AG08395 (cell line): ENCODE measurements at regions not wholly inside any gene's neighbourhood (a gene's known extent, or its start where the extent isn't known, plus 50 kb on each side); places are given as distances from the start of the nearest gene placed in this dataset.
"Not testable (repeated sequence)": the region's sequence is repeated elsewhere in the genome, so short reads cannot be mapped to it uniquely, and the experiment has no call there.

Source experiments
- DNase-seq: peaks from one replicate; pipeline ENCODE4 v3.0.0; 2012; ENCODE audit warnings: mixed read lengths, low spot score

DNA sequence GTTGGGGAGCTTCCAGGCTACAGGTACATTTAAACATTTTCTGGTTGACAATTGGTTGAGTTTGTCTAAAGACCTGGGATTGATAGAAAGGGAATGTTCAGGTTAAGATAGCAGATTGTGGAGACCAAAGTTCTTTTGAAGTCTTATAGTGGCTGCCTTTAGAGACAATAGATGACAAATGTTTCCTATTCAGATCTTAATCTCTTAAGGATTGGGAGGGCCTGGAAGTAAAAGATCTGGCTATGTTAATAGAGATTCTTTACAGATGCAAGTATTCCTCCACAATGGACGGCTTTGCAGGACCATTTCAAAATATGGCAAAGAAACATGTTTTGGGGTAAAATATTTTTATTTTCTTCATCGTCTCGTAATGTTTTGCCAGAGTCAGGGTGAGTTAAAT is 128.7 kb upstream of the TSC22D1 start:
- DNase-seq = not testable (repeated sequence)

- DNase-seq = peak; percentile 64
Observed at GRCh38 chr13:44703371-44703770, 127.2 kb upstream of the TSC22D1 start.

DNA sequence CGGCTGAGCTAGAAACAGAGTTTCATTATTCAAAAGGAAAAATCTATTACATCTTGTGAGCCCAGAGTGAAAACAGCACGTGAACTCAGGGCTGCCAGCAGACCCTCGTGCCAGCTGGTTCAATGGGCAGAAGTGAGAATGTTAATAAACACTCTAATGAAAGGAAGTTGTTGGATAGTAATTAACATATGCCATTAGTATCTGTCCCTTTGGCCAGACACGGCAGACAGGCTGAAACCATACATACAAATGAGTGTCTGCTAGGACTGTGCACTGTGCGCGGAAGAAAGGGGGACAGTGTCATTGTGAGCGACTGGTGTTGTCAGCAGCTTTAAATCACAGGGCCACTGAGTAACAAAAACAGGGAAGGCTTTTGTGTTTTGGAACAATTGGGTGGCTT is 121.9 kb upstream of the TSC22D1 start:
- no peak for DNase-seq

GRCh38 chr13:44697058-44697457 is 120.9 kb upstream of the TSC22D1 start:
- DNase-seq = no peak

GRCh38 chr13:44695520-44695919 is 119.4 kb upstream of the TSC22D1 start:
- no peak for DNase-seq

- DNase-seq = no peak
Observed at GRCh38 chr13:44694842-44695241, 118.7 kb upstream of the TSC22D1 start.

GRCh38 chr13:44694291-44694690 is 118.2 kb upstream of the TSC22D1 start:
- no peak for DNase-seq

GRCh38 chr13:44693156-44693764 is 117.1 kb upstream of the TSC22D1 start:
- DNase-seq = no peak

DNA sequence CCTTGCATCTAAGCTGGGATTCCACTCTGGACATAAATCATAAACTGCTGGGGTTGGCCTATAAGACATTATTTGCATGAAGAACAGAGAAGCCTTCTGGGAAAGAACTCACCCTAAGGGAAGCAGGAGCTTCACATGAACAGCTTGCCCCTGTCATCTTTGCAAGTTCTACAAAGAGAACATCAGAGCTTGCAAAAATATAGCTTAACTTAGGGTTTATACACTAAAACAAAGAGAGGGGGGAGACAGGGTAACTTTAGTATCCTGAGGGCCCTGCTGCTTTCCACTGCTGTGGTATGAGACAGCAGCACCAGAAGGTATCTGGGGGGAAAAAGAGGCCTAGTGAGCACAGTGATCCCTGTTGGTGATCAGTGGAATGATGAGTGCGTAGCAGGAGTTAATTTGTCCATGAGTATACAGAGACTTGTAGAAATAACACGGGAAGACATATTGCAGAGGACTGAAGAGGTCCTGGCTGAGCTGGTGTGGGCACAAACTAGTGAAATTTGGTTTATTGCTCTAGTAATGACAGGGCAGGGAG is 116.1 kb upstream of the TSC22D1 start:
- DNase-seq = no peak

GRCh38 chr13:44690376-44690775 is 114.2 kb upstream of the TSC22D1 start:
- no peak for DNase-seq

GRCh38 chr13:44688652-44689051 is 112.5 kb upstream of the TSC22D1 start:
- DNase-seq = no peak

- DNase-seq = no peak
Observed at GRCh38 chr13:44686531-44686934, 110.4 kb upstream of the TSC22D1 start.

DNA sequence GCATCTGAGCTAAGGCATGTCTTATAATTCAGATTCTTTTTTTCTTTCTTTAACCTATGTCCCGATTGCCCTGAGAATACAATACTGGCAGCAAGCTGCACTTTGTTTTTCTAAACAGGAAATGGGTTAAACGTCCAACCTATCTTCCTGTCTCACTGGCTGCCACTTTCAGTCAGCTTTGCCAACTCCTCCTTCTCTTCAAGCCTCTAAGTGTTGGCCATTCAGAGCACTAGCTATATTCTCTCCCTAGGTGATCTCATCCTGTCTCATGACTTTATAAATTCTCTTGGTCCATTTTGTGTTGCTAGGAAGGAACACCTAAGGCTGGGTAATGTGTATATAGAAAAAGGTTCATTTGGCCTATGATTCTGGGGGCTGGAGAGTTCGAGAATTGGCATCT is 109.5 kb upstream of the TSC22D1 start:
- DNase-seq = no peak

- not testable (repeated sequence) for DNase-seq
Observed at GRCh38 chr13:44682416-44682815, 106.3 kb upstream of the TSC22D1 start.

DNA sequence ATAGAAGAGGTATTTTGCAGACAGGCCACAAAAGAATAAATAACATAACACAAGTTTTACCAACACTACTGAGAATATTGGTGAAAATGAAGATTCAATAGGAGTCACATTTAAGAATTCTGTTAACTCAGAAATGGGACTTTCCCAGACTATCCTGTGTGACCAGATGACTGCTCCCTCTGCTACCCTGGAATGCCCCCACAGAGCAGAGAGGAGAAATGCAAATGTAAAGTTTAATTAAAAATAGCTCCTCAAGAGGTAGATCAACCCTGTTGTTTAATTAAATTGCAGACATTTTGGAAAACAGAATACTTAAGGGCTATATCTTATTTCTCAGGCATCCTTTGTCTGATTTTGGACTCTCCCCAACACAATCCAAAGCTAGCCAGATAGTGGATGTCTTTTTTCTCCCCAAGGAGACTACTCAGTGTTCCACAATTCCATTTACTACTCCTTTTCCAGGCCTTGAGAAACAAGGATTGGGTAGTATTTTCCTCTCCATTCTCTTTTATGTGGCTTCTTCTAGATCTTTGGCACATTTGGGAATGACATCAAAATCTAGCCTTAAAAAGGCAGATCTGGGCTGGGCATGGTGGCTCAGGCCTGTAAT is 104.7 kb upstream of the TSC22D1 start:
- DNase-seq = no peak

DNA sequence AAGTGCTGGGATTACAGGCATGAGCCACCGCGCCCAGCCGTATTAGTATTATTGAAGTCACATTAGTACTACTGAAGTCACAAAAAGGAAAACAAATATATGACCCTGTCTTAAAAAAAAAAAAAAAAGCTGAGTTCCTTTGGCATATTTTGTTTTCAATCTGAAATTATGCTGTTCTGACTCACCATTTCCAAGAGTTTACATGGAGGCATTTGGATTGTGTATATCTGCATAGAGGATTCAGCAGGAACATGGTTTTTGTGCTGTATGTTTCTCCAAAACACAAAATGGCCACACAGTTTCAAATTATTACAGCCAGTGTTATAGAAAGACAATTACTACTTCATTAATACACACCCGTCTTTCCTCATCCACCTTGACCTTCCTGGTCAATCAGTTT is 103.5 kb upstream of the TSC22D1 start:
- DNase-seq = no peak

DNA sequence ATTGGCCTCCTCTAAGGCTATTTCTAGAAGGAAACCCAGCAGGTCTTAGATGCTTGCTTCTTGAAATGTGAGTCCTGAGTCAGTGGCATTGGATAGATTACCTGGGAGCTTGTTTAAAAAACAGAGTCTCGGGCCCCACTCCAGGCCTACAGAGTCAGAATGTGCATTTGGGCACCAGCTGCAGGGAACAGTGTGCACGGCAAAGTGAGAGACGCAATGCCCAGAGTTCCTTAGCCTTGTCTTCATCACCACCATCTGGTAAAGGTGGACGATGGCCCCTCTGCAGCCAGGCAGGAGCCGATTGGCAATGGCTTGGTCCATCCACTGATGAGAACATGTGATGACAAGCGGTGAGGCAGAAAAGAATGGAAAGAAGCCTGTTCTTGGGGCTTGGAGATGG is 102.1 kb upstream of the TSC22D1 start:
- DNase-seq = no peak

DNA sequence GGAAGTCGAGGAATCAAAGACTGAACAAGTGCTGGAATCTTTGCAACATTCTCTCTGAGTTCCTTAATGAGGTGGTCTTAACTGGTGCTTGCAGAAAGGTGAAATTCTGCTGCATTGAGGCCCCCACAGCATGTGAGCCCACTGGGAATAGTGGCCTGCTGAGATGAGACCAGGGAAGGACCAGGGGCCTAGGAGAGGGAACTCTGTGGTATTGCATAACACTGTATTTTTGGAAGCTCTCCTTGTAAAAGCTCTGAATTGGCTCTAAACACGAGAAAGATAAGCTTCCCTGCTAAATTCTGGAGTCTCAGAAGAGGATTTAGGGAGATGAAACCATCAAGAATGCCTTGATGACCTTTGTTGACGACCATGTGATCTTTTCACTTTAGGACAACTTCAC is 100.4 kb upstream of the TSC22D1 start:
- DNase-seq = no peak

DNA sequence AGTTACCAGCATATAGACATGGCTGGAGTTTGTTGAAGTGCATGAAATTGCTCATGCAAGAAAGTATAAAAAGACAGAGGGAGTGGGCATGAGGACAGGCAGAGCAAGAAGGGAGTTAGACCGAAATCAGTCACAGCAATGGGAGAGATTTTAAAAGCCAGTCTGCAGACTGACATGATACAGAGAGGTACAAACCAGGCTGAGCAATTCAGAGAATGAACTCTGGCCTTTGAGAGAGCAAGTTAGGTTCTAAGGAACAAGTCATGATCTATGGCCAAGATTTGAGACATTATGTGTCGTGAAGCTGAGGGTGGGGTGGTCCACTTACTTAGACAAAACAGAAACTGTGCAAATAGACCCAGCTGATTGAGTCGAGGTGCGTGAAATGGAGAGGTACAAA is 93.4 kb upstream of the TSC22D1 start:
- DNase-seq = no peak

DNA sequence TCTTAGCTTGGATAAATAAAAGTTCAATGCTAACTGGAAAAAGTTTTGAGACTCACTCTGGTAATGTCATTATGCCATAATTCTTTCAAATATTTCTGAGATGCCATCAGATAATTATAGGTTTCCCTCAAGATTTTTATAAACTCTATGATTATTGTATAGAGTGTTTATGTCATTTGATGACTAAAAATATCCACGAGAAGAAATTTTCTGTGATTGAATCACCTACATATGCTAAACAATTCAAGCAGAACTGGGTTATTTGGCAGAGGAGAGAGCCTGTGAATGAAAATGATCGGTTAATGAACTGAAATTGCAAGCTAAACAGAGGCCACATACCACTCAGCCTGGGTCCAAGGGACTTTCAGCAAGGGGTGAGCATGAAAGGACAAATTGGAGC is 92.6 kb upstream of the TSC22D1 start:
- peak; percentile 22 for DNase-seq

DNA sequence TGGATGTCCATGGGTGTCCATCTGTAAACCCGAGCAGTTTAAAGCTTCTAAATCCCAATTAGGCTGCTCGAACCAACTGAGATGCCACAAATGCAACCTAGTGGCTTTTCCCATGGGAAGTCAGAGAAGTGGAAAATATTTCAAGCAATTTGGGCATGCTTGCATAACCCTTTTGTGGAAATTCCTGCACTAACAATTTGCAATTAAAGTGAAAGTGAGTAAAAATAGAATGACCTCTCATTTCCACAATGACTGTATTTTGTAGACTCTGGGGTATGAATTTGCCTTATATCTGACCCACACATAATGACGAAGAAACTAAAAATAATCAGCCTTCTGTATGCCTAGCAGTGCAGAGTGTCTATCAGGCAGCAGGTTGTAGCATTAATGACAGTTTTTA is 91.8 kb upstream of the TSC22D1 start:
- peak; percentile 68 for DNase-seq

- peak; percentile 43 for DNase-seq
Observed at GRCh38 chr13:44666538-44666937, 90.4 kb upstream of the TSC22D1 start.

DNA sequence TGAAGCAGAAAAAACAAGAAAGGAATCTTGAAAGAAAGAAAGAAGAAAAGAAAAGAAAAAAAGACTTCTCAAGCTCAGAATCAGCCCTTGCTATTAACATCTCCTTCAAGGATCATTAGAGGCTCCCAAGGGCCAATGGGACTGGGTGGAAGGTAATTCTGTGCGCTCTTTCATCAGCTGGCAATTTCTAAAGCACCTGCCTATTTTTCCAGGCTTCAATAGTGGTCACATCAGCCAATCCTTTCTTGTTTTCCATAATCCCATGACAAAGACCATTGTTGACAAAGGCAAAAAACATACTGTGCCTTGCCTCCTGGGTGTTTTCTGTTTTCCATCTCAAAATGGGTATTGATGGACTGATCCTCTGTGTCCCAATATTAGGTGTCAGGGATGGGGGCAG is 88.2 kb upstream of the TSC22D1 start:
- no peak for DNase-seq

- no peak for DNase-seq
Observed at GRCh38 chr13:44662515-44662914, 86.4 kb upstream of the TSC22D1 start.
